ENCODE measurements at regions not wholly inside any gene's neighbourhood (a gene's known extent, or its start where the extent isn't known, plus 50 kb on each side); places are given as distances from the start of the nearest gene placed in this dataset.

- H3K36me3 ChIP-seq (ENCODE audit: insufficient read depth, low read length) = no peaks in the 10 kb centered on the region
- H3K79me2 ChIP-seq (ENCODE audit: insufficient read depth, low read length) = no peaks in the 10 kb centered on the region
- no peaks in the 10 kb centered on the region for H3K9me3 ChIP-seq (ENCODE audit: insufficient read depth, low read depth, low read length)
- no peaks in the 10 kb centered on the region for H3K36me3 Mint-ChIP-seq (ENCODE audit: low read depth, unreplicated experiment)
- no peak overlapping the region for H3K27ac ChIP-seq (ENCODE audit: low read depth, low read length)
- no peak overlapping the region for H3K4me3 Mint-ChIP-seq (ENCODE audit: unreplicated experiment)
- no peaks in the 10 kb centered on the region for H3K27me3 ChIP-seq (ENCODE audit: insufficient read depth, low read length)
- H3K4me1 Mint-ChIP-seq (ENCODE audit: low read depth, unreplicated experiment) = no peaks in the 10 kb centered on the region
- H4K20me1 ChIP-seq (ENCODE audit: insufficient read depth, low read length) = no peaks in the 10 kb centered on the region
- H3K27ac Mint-ChIP-seq (ENCODE audit: unreplicated experiment) = no peak overlapping the region
- no peak overlapping the region for H3K9ac ChIP-seq (ENCODE audit: low read length)
- no peak overlapping the region for H3K4me2 ChIP-seq (ENCODE audit: low read length)
- no peak for DNase-seq (ENCODE audit: low read depth)
- no peak overlapping the region for H3K4me3 ChIP-seq (ENCODE audit: insufficient read depth, low read depth, low read length)
- peaks cover 8% of the 10 kb centered on the region for H3K27me3 Mint-ChIP-seq (ENCODE audit: low read depth, unreplicated experiment)
- no peak for FAIRE-seq
- TF ChIP-seq, protein P1, sequence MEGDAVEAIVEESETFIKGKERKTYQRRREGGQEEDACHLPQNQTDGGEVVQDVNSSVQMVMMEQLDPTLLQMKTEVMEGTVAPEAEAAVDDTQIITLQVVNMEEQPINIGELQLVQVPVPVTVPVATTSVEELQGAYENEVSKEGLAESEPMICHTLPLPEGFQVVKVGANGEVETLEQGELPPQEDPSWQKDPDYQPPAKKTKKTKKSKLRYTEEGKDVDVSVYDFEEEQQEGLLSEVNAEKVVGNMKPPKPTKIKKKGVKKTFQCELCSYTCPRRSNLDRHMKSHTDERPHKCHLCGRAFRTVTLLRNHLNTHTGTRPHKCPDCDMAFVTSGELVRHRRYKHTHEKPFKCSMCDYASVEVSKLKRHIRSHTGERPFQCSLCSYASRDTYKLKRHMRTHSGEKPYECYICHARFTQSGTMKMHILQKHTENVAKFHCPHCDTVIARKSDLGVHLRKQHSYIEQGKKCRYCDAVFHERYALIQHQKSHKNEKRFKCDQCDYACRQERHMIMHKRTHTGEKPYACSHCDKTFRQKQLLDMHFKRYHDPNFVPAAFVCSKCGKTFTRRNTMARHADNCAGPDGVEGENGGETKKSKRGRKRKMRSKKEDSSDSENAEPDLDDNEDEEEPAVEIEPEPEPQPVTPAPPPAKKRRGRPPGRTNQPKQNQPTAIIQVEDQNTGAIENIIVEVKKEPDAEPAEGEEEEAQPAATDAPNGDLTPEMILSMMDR (IDR thresholded peaks at IDR 0.05; ENCODE audit: insufficient read depth, low read depth, low read length) = no peak
- no peak for TF ChIP-seq EZH2 (IDR thresholded peaks at IDR 0.05; ENCODE audit: insufficient read depth, low read length)
- no peak overlapping the region for H2AFZ ChIP-seq (ENCODE audit: low read depth, low read length)
- H3K9me3 Mint-ChIP-seq (ENCODE audit: unreplicated experiment) = no peaks in the 10 kb centered on the region
- H3K4me1 ChIP-seq (ENCODE audit: insufficient read depth, low read length) = no peaks in the 10 kb centered on the region
Measured at GRCh38 chr3:63070476-63070810, 195.2 kb upstream of the CADPS start.

- FAIRE-seq (no peak), DNase-seq (ENCODE audit: low read depth) (no peak)
- TF ChIP-seq, protein P1 (IDR thresholded peaks at IDR 0.05; ENCODE audit: insufficient read depth, low read depth, low read length) = no peak
- TF ChIP-seq EZH2 (IDR thresholded peaks at IDR 0.05; ENCODE audit: insufficient read depth, low read length) = no peak
- Histone ChIP-seq H3K4me1 (ENCODE audit: insufficient read depth, low read length) (no peaks in the 10 kb centered on the region), H3K9me3 (ENCODE audit: insufficient read depth, low read depth, low read length) (no peaks in the 10 kb centered on the region), H3K4me2 (ENCODE audit: low read length) (no peak overlapping the region), H3K36me3 (ENCODE audit: insufficient read depth, low read length) (no peaks in the 10 kb centered on the region), H3K27ac (ENCODE audit: low read depth, low read length) (no peak overlapping the region), H4K20me1 (ENCODE audit: insufficient read depth, low read length) (no peaks in the 10 kb centered on the region), H3K79me2 (ENCODE audit: insufficient read depth, low read length) (no peaks in the 10 kb centered on the region), H3K27me3 (ENCODE audit: insufficient read depth, low read length) (no peaks in the 10 kb centered on the region), H2AFZ (ENCODE audit: low read depth, low read length) (no peak overlapping the region), H3K9ac (ENCODE audit: low read length) (no peak overlapping the region), H3K4me3 (ENCODE audit: insufficient read depth, low read depth, low read length) (no peak overlapping the region)
- Mint-ChIP-seq H3K27ac (ENCODE audit: unreplicated experiment) (no peak overlapping the region), H3K36me3 (ENCODE audit: low read depth, unreplicated experiment) (no peaks in the 10 kb centered on the region), H3K9me3 (ENCODE audit: unreplicated experiment) (no peaks in the 10 kb centered on the region), H3K4me3 (ENCODE audit: unreplicated experiment) (no peak overlapping the region), H3K4me1 (ENCODE audit: low read depth, unreplicated experiment) (no peaks in the 10 kb centered on the region), H3K27me3 (ENCODE audit: low read depth, unreplicated experiment) (peaks cover 8% of the 10 kb centered on the region)
Measured at GRCh38 chr3:63076357-63076756, 201.1 kb upstream of the CADPS start.

- no peak for TF ChIP-seq EZH2 (IDR thresholded peaks at IDR 0.05; ENCODE audit: insufficient read depth, low read length)
- TF ChIP-seq, protein P1 (IDR thresholded peaks at IDR 0.05; ENCODE audit: insufficient read depth, low read depth, low read length) = no peak
- Mint-ChIP-seq H3K36me3 (ENCODE audit: low read depth, unreplicated experiment) (no peaks in the 10 kb centered on the region), H3K4me3 (ENCODE audit: unreplicated experiment) (no peak overlapping the region), H3K27me3 (ENCODE audit: low read depth, unreplicated experiment) (no peaks in the 10 kb centered on the region), H3K9me3 (ENCODE audit: unreplicated experiment) (peaks cover 9% of the 10 kb centered on the region), H3K27ac (ENCODE audit: unreplicated experiment) (no peak overlapping the region), H3K4me1 (ENCODE audit: low read depth, unreplicated experiment) (no peaks in the 10 kb centered on the region)
- Histone ChIP-seq H3K27ac (ENCODE audit: low read depth, low read length) (no peak overlapping the region), H3K9ac (ENCODE audit: low read length) (no peak overlapping the region), H3K27me3 (ENCODE audit: insufficient read depth, low read length) (no peaks in the 10 kb centered on the region), H3K9me3 (ENCODE audit: insufficient read depth, low read depth, low read length) (no peaks in the 10 kb centered on the region), H2AFZ (ENCODE audit: low read depth, low read length) (no peak overlapping the region), H3K4me2 (ENCODE audit: low read length) (no peak overlapping the region), H3K36me3 (ENCODE audit: insufficient read depth, low read length) (no peaks in the 10 kb centered on the region), H3K4me3 (ENCODE audit: insufficient read depth, low read depth, low read length) (no peak overlapping the region), H3K79me2 (ENCODE audit: insufficient read depth, low read length) (no peaks in the 10 kb centered on the region), H3K4me1 (ENCODE audit: insufficient read depth, low read length) (no peaks in the 10 kb centered on the region), H4K20me1 (ENCODE audit: insufficient read depth, low read length) (no peaks in the 10 kb centered on the region)
- FAIRE-seq = no peak
- no peak for DNase-seq (ENCODE audit: low read depth)
Measured at GRCh38 chr3:63086190-63086589, 191.9 kb upstream of the SYNPR start.
